Esophagus squamous epithelium (tissue), 4 donors: ENCODE measurements at regions not wholly inside any gene's neighbourhood (a gene's known extent, or its start where the extent isn't known, plus 50 kb on each side); places are given as distances from the start of the nearest gene placed in this dataset.

Experiments
- CTCF ChIP-seq, 6 experiments: fragments of 450-650 bp in 4 of 6; fragments of 200-600 bp in 2 of 6; sonication (generic) in 2 of 6; IDR thresholded peaks; one replicate each; pipeline ENCODE4 v1.5.1; 2016 to 2019; ENCODE audit warnings: antibody characterized with exemption in 6 of 6, mild to moderate bottlenecking in 4 of 6, moderate library complexity in 4 of 6
- POLR2A ChIP-seq, 4 donors: fragments of 450-650 bp; IDR thresholded peaks; one replicate each; pipeline ENCODE4 v1.6.1; 2017; ENCODE audit warnings: antibody characterized with exemption in 4 of 4, mild to moderate bottlenecking in 4 of 4, moderate library complexity in 3 of 4

GRCh38 chr5:17018871-17019270 lies 82.8 kb upstream of the MYO10 start:
- no peak for TF ChIP-seq CTCF (IDR thresholded peaks at IDR 0.05)
- no peak for TF ChIP-seq POLR2A (IDR thresholded peaks at IDR 0.05)
